ENCODE measurements at regions not wholly inside any gene's neighbourhood (a gene's known extent, or its start where the extent isn't known, plus 50 kb on each side); places are given as distances from the start of the nearest gene placed in this dataset.

DNA sequence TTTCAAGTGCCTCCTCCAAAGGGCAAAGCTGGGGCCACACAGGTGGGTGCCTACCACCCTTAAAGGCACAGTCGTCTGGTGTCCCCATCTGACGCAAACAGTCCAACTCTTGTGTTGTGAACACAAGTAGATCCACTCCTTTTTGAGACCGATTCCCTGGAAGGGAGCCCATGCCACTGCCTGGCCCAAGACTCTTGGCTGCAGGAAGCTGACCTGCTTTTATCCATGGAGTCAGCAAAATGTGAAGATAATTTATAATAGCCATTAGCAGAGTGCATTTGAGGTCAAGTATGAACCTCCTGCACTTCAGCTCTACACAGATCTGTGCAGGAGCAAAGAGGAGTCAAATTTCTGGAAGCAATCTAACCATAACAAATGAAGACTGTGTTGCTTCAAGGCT lies 68.5 kb downstream of the ADM start:
- no peak overlapping the region for H3K4me2 ChIP-seq (ENCODE audit: insufficient read depth, insufficient read length, low read length)
- H3K9me3 ChIP-seq (ENCODE audit: control insufficient read depth, low read depth, low read length): no peaks in the 10 kb centered on the region
- H3K79me2 ChIP-seq (ENCODE audit: insufficient read depth, low read length): no peaks in the 10 kb centered on the region
- no peak overlapping the region for H4K91ac ChIP-seq (ENCODE audit: insufficient read length, low read depth, low read length)
- no peaks in the 10 kb centered on the region for H3K27me3 ChIP-seq (ENCODE audit: insufficient read depth, low read length)
- no peak overlapping the region for H2BK12ac ChIP-seq (ENCODE audit: insufficient read length, low read depth, low read length)
- H2AK5ac ChIP-seq (ENCODE audit: insufficient read length, low read length): no peak overlapping the region
- no peak overlapping the region for H2BK5ac ChIP-seq (ENCODE audit: insufficient read length, low read length)
- peaks cover 0 to 3% of the 10 kb centered on the region in 2 experiments; a peak in 1 of 4 replicates for H3K4me1 Mint-ChIP-seq
- no peak overlapping the region for H3T11ph ChIP-seq (ENCODE audit: low read length)
- peaks cover 4% of the 10 kb centered on the region for H4K20me1 ChIP-seq (ENCODE audit: control insufficient read depth, insufficient read depth, insufficient read length)
- WGBS (ENCODE audit: extremely low coverage, insufficient read length, low lambda C conversion rate): no CpG with 5 or more reads among the region's 3 CpGs
- H3K27ac ChIP-seq (ENCODE audit: insufficient read length, low read depth, low read length): no peak overlapping the region
- peaks cover 3 to 21% (median 10%) of the 10 kb centered on the region in 3 experiments; a peak in 4 of 7 replicates for H3K36me3 Mint-ChIP-seq (ENCODE audit: insufficient read depth in 1 of 3, low read depth in 3 of 3)
- no peak overlapping the region for H3K4me3 Mint-ChIP-seq
- H3K56ac ChIP-seq (ENCODE audit: insufficient read length, low read depth, low read length): no peak overlapping the region
- H2BK20ac ChIP-seq (ENCODE audit: low read depth, low read length, poor library complexity, severe bottlenecking): no peak overlapping the region
- H2BK120ac ChIP-seq (ENCODE audit: low read depth, low read length, poor library complexity, severe bottlenecking): no peak overlapping the region
- H3K23ac ChIP-seq (ENCODE audit: insufficient read length, low read depth, low read length): no peak overlapping the region
- no peak overlapping the region for H3K14ac ChIP-seq (ENCODE audit: insufficient read depth, low read length)
- H2AFZ ChIP-seq (ENCODE audit: low read length): no peak overlapping the region
- H3K4me1 ChIP-seq (ENCODE audit: insufficient read depth, low read length): no peaks in the 10 kb centered on the region
- H3K27ac Mint-ChIP-seq: no peak overlapping the region
- H2BK15ac ChIP-seq (ENCODE audit: low read depth, low read length): no peak overlapping the region
- H3K79me1 ChIP-seq (ENCODE audit: insufficient read depth, low read depth, low read length, poor library complexity, severe bottlenecking): no peaks in the 10 kb centered on the region
- no peak overlapping the region for H3K4ac ChIP-seq (ENCODE audit: low read depth, low read length)
- H3K9ac ChIP-seq (ENCODE audit: extremely low read depth, insufficient read length, low read length): no peak overlapping the region
- no peak overlapping the region for H4K8ac ChIP-seq (replicated peaks; ENCODE audit: insufficient read length, low read depth, low read length)
- TF ChIP-seq, protein P1, sequence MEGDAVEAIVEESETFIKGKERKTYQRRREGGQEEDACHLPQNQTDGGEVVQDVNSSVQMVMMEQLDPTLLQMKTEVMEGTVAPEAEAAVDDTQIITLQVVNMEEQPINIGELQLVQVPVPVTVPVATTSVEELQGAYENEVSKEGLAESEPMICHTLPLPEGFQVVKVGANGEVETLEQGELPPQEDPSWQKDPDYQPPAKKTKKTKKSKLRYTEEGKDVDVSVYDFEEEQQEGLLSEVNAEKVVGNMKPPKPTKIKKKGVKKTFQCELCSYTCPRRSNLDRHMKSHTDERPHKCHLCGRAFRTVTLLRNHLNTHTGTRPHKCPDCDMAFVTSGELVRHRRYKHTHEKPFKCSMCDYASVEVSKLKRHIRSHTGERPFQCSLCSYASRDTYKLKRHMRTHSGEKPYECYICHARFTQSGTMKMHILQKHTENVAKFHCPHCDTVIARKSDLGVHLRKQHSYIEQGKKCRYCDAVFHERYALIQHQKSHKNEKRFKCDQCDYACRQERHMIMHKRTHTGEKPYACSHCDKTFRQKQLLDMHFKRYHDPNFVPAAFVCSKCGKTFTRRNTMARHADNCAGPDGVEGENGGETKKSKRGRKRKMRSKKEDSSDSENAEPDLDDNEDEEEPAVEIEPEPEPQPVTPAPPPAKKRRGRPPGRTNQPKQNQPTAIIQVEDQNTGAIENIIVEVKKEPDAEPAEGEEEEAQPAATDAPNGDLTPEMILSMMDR (conservative IDR thresholded peaks at IDR 0.05): no peak
- no peak overlapping the region for H4K5ac ChIP-seq (ENCODE audit: insufficient read length, low read depth, low read length)
- no peak overlapping the region for H3K18ac ChIP-seq (ENCODE audit: insufficient read length, low read depth, low read length)
- no peak for DNase-seq
- no peaks in the 10 kb centered on the region for H3K23me2 ChIP-seq (ENCODE audit: insufficient read length, low read depth, low read length, poor library complexity, severe bottlenecking)
- H3K27me3 Mint-ChIP-seq (ENCODE audit: low read depth): no peaks in the 10 kb centered on the region; the same call in 1 of the 2 replicates
- H3K9me3 Mint-ChIP-seq: peaks cover 4 to 7% of the 10 kb centered on the region in 2 experiments; a peak in 3 of 5 replicates

All from H9 (cell line).